GOT3 (cell line): ENCODE measurements at regions not wholly inside any gene's neighbourhood (a gene's known extent, or its start where the extent isn't known, plus 50 kb on each side); places are given as distances from the start of the nearest gene placed in this dataset.
"Not testable (repeated sequence)": the region's sequence is repeated elsewhere in the genome, so short reads cannot be mapped to it uniquely, and the experiment has no call there.

Experiments
- DNase-seq: peaks from one replicate; lab custom pipeline; 2025; ENCODE audit warnings: mixed read lengths; lab: John Stamatoyannopoulos, UW

DNA sequence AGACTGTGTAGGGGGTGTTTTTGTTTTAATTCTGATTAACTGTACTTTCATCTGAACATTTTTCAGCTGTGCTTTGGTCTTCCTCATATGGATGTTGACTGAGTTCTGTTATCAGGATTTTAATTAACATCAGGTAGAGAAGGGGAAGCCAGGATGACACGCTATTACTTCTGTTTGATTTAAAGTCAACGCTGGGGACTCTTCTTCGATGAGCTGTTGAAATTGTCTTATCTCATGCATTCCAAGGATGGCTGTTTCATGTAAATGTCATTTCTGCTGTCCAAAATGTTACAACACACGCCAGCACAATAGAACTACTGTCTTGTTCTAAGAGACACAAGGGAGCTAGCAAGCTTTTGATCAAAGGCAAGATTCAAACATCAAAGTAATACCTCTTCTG lies 263.3 kb upstream of the CDH5 start:
- DNase-seq: no peak

GRCh38 chr16:66099306-66099705 lies 267.2 kb upstream of the CDH5 start:
- DNase-seq: no peak

DNA sequence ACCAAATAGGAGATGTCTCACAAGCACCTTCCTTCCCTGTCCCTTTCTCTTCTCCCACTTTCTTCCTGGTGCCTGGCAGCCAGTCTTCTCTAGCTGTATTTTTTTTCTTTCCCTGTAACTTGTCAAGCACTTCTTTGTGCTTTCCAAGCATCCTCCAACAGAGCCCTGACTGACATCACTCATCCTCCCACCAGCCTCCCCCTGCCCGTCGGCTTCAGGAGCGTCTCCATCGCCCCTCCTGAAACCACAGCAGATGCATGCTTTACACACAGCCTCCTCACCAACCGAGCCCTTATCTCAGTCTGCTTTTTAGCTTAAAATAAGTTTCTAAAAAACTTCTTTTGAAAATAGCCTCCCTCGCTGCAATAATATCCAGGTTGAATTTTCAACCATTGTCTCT lies 268.7 kb upstream of the CDH5 start:
- no peak for DNase-seq

GRCh38 chr16:66095676-66096075 lies 270.8 kb upstream of the CDH5 start:
- DNase-seq: no peak

- no peak for DNase-seq
These were observed 273.3 kb upstream of the CDH5 start for GRCh38 chr16:66093191-66093590.

DNA sequence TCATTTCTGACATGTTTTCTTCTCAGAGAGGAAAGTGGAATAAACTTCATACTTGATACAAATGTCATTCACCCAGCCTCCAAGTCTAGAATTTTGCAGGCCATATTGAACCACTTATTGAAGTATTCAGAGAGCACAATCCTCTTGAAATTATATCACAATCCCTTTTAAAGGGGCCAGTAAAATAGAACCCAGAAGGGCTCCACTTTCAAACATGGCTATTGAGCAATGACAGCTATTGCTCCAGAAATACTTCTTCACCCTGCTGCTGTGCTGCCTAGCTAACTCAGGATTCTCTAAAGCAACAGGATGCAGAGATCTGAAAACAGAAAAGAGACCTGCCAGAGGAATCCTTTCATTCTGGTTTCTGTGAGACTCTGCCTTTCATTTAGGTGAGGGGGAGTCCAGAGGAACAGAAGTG lies 275.0 kb upstream of the CDH5 start:
- DNase-seq: no peak

- no peak for DNase-seq
These were observed 277.8 kb upstream of the CDH5 start for GRCh38 chr16:66088681-66089080.

- DNase-seq: no peak
These were observed 279.2 kb upstream of the CDH5 start for GRCh38 chr16:66087308-66087707.

DNA sequence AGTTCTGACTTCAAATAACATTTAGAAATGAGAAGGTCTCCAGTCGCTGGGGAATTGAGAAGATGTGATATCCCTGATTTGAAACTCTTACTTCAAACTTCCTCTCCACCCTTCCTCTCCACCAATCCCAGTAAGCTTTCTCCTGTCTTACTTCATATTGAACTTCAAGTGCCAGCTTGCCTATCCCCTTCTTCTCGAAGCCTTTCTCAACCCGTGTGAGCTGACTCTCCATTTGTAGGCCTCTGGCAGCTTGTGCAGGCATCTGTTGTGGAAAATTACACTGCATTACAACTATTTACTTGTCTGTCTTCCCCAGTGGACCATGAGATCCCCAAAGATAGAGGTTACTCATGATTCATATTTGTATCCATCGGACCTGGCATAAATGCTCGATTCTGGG lies 280.8 kb upstream of the CDH5 start:
- no peak for DNase-seq

DNA sequence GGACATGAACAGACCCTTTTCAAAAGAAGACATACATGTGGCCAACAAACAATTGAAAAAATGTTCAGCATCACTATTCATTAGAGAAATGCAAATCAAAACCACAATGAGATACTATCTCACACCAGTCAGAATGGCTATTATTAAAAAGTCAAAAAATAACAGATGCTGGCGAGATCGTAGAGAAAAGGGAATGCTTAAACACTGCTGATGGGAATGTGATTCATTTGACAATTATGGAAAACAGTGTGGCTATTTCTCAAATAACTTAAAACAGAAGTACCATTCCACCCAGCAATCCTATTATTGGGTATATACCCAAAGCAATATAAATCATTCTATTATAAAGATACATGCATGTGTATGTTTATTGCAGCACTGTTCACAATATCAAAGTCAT lies 281.8 kb upstream of the CDH5 start:
- not testable (repeated sequence) for DNase-seq

GRCh38 chr16:66084306-66084705 lies 282.2 kb upstream of the CDH5 start:
- DNase-seq: no peak

DNA sequence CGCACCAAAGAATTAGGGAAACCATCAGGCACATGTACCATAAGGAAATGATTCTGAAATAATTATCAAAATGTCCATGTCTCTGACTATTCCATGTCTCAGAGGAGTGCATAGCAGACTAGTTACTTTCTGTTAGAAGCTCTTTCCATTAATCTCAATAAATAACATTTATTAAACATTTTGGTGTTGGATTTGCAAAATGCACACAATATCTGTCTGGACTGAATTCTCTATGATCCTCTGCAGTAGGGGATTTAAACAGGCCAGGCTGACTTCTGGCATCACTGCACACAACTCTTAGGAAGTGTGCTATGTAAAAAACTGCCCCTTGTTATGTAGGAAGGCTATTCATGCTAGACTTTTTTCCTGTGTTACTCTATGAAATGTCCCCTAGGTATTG lies 283.3 kb upstream of the CDH5 start:
- DNase-seq: no peak

DNA sequence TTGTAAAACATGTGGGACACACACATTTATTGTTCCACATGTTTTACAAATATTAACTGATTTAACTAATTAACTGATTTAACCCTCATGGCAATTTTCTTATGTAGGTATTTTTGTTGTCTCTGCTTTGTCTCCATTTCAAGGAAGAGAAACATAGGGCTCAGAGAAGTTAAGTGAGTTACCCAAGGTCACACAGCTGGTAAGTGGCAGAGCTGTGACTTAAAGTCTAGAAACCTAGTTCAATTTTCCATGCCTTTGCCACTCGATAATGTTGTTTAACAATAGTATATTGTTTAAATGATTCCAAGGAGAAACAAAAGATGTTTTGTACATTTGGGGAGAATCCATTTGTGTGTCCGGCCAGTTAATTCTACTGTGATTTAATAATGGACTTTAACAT lies 284.1 kb upstream of the CDH5 start:
- no peak for DNase-seq

DNA sequence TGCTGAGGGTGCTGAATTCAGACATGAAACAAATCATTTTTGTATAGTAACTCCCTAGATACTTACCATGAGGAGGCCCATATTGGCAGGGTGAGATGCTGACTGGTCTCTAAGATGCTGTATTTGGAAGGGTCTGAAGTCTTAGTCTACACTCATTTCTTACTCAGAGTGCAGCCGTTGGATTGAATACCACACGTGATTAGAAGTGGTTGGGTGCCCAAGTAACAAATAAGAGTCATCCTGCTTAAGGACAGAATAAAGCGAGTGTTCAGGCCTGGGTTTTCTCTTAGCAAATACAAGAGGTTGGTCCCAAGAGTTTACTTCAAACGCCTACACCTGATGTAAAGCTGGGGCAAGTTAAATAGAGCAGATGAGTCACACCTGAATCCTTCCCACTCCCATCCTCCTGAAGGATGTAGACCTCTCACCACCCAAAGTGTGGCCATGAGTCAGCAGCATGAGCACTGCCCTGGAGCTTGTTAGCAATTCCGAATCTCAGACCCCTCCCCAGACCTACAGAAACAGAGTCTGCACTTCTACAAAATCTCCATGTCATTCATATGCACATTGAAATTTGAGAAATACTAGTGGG lies 284.6 kb upstream of the CDH5 start:
- DNase-seq: no peak

DNA sequence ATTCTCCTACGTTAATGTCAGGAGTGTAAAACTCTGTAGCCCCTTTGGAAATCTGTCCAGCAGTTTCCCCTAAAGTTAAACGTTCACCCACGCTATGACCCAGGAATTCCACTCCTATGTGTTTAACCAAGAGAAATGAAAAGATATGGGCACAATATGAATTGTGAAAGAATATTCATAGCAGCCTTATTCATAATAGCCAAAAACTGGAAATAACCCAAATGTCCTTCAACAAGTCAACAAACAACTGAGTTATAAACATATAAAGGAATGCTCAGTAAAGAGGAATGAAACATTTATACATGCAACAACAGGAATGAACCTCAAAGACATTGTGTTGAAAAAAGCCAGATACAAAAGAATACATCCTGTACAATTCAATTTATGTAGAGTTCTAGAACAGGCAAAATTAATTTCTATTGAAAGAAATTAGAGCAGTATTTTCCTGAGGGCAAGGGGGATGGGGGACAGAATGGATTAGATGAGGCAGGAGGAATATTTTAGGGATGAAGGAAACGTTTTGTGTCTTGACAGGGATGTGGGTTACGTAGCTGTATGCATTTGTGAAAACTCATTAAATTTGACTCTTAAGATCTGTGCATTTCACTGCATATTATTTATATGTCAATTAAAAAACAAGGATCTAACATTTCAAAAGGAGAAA lies 286.7 kb upstream of the CDH5 start:
- DNase-seq: no peak

DNA sequence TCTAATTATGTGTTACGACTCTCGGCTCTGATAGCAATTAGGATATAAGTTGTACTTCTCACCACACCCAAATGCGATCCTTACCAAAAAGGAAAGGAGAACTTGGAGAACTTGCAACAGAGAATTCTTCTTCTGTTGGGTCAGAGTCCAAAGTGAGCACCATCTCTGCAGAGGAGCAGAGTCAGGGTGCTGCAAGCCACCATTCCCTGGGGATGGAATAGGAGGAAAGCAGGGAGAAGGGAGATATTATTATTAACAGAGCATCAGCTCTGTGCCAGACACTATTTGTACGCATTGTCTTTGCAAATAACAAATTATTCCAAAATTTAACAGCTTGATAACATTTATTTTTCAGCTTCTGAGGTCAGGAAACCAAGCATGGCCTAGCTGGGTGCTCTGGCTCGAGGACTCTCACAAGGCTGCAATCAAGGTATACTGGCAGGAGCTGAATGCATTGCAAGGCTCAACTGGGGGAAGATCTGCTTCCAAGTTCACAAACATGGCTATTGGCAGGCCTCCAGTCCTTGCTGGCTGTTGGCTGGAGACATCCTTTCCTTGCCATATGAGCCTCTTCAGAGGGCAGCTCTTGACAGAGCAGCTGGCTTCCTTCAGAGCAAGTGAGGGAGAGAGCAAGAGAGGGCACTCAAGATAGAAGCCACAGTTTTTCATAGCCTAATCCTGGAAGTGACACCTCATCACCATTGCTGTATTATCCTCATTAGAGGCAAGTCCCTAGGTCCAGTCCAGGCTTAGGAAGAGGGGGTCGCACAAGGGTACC lies 296.2 kb upstream of the CDH5 start:
- DNase-seq: no peak

- DNase-seq: no peak
These were observed 296.9 kb upstream of the CDH5 start for GRCh38 chr16:66069587-66069986.

GRCh38 chr16:66066404-66066803 lies 300.1 kb upstream of the CDH5 start:
- no peak for DNase-seq

GRCh38 chr16:66065925-66066324 lies 300.6 kb upstream of the CDH5 start:
- DNase-seq: no peak

GRCh38 chr16:66064801-66065530 lies 301.5 kb upstream of the CDH5 start:
- no peak for DNase-seq

DNA sequence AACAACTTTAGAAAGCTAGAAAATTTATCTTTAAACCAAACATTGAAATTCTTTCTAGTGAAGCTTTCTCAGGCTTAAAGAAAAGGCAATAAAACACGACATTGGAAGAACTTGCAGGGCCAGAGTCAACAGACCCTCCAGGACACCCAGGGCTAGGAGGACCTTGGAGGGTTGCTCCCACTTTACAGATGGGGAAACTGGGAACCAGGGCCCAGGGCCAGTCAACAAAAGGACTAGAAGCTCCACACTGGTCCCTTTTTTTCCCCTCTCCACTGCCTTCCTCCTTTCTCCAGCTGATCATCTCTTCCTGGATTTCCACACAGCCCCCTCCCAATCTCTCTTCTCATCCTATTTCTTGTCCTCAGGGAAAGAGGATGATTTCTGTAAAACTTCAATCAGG lies 307.7 kb upstream of the CDH5 start:
- DNase-seq: no peak

DNA sequence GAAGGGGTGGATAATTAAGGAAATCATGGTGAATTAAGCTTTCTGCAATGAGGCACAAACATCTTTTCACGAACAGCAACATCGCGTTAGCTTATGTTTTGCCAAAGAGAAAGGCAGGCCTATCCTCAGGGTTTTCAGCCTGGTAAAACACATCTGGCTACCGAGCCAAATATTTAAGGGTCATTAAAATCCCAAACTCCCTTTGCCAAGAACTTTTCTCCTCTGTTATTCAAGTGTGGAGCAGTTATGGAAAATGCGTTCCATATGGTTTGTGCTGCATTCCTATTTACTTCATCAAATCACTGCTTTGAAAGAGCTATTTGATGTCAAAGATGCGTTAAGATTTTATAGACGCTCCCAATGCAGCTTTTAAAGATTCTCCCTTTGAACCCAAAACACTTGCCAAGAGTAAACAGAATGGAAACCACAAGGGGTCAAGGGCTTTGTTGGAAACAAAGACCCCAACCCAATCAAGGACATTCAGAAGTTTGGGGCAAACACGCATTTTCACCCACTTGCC lies 308.3 kb upstream of the CDH5 start:
- DNase-seq: no peak
